Right lobe of liver (tissue), 6 donors: ENCODE measurements at regions not wholly inside any gene's neighbourhood (a gene's known extent, or its start where the extent isn't known, plus 50 kb on each side); places are given as distances from the start of the nearest gene placed in this dataset.

ENCODE experiments used
- ATAC-seq, 4 donors: fragments of 200-7000 bp; cut with Tn5 transposase; one replicate each; pipeline ENCODE4 v1.9.1; 2020; ENCODE audit warnings: mild to moderate bottlenecking in 4 of 4, moderate library complexity in 4 of 4
- DNase-seq, 3 donors: peaks; one replicate each; pipeline ENCODE4 v3.0.0-alpha.2; 2020
- H3K27ac ChIP-seq, 3 donors: fragments of 200-600 bp; one replicate each; pipeline ENCODE4 v1.8.0; 2022
- H3K27me3 ChIP-seq, 2 donors: fragments of 200-600 bp; one replicate each; pipeline ENCODE4 v1.8.0; 2022
- H3K36me3 ChIP-seq, 4 donors: fragments of 200-600 bp; sonication (generic) in 1 of 4; one replicate each; pipeline versions ENCODE4 v1.5.1 to v1.8.0; 2017 to 2022; ENCODE audit warnings: control low read depth in 1 of 4
- H3K4me1 ChIP-seq, 4 donors: fragments of 200-600 bp; sonication (generic) in 1 of 4; one replicate each; pipeline versions ENCODE4 v1.5.1 to v1.8.0; 2017 to 2022; ENCODE audit warnings: control low read depth in 1 of 4
- H3K4me3 ChIP-seq, 3 donors: fragments of 200-600 bp; one replicate each; pipeline ENCODE4 v1.8.0; 2022
- H3K9me3 ChIP-seq, 4 donors: fragments of 200-600 bp; sonication (generic) in 1 of 4; one replicate each; pipeline versions ENCODE4 v1.5.1 to v1.8.0; 2017 to 2022; ENCODE audit warnings: control low read depth in 1 of 4
- POLR2A ChIP-seq: fragments of 450-650 bp; IDR thresholded peaks from one replicate; pipeline ENCODE4 v1.6.1; 2017; ENCODE audit warnings: antibody characterized with exemption, mild to moderate bottlenecking
- WGBS: methylation state at CpG from one replicate; pipeline ENCODE4 v1.1.6; 2018; ENCODE audit warnings: low coverage, low lambda C conversion rate; ENCODE audit not compliant: insufficient coverage; ENCODE audit errors: missing lambda C conversion rate; 5-methylcytosine and 5-hydroxymethylcytosine counted together
- intact Hi-C, 2 donors: fragments of 100-400 bp; cut with DNase I; formaldehyde crosslinking; loops; one replicate each; pipeline versions ENCODE4 v1.11.2 to v1.14.1; 2022
- TF ChIP-seq, protein P1 (sequence below), 4 donors: fragments of 200-600 bp in 3 of 4; fragments of 450-650 bp in 1 of 4; IDR thresholded peaks; one replicate each; pipeline versions ENCODE4 v1.5.1 to v1.8.0; 2016 to 2022; ENCODE audit warnings: antibody characterized with exemption in 4 of 4, mild to moderate bottlenecking in 2 of 4
- donor health status: DM: no; HTN: yes; CAD: no.
- donor health status: DM: no; HTN: no; CAD: no.
- donor health status: DM: no; HTN: no; CAD: no.
- donor health status: DM: no; HTN: yes; CAD: no.
- donor health status: DM: no; HTN: yes; CAD: no.

DNA sequence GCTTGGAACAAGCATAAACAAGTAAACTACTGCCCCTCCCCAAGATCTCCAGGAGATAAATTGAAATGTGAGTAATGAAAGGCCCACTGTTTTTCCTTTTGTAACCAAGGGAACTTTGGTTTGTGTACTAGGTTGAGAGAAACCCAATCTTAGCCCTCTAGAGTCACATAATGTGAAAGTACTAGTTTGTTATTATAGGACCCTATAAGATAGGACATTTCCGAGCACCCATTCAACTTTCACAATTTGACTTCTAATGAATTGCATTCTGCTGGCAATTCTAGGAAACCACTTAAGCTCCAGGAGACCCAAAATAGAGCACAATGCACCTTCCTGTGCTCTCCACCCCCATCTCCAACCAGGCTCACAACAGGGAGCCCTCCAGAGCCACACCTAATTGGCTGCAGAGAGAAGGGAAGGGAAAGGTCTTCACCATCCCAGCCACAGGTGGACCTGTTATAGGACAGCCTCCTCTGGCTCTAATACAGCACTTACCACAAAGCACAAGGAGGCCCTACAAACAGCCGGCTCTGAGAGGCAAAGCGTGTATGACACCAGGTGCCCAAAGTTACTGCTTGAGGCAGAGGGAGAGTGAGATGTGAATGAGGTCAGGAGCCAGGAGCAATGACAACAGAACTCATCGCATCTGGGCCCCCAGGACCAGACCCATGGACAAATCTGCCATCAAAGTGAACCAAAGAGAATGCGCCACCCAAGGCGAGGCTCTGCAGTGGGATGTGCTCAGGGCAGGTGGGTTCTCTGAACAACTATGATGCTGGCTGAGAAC is 163.3 kb upstream of the NTF3 start:
- WGBS, result 72% methylated on average over 3 of the region's 6 CpGs
- no peak for ATAC-seq
- intact Hi-C loops, result no loop called here
- no peak for TF ChIP-seq POLR2A
- TF ChIP-seq, protein P1, sequence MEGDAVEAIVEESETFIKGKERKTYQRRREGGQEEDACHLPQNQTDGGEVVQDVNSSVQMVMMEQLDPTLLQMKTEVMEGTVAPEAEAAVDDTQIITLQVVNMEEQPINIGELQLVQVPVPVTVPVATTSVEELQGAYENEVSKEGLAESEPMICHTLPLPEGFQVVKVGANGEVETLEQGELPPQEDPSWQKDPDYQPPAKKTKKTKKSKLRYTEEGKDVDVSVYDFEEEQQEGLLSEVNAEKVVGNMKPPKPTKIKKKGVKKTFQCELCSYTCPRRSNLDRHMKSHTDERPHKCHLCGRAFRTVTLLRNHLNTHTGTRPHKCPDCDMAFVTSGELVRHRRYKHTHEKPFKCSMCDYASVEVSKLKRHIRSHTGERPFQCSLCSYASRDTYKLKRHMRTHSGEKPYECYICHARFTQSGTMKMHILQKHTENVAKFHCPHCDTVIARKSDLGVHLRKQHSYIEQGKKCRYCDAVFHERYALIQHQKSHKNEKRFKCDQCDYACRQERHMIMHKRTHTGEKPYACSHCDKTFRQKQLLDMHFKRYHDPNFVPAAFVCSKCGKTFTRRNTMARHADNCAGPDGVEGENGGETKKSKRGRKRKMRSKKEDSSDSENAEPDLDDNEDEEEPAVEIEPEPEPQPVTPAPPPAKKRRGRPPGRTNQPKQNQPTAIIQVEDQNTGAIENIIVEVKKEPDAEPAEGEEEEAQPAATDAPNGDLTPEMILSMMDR (IDR thresholded peaks at IDR 0.05), result no peak
- H3K4me1 ChIP-seq, result no peaks in the 10 kb centered on the region
- no peak for DNase-seq
- no peaks in the 10 kb centered on the region for H3K9me3 ChIP-seq
- H3K36me3 ChIP-seq, result no peaks in the 10 kb centered on the region
- H3K4me3 ChIP-seq, result no peak overlapping the region
- no peaks in the 10 kb centered on the region for H3K27me3 ChIP-seq
- no peak overlapping the region for H3K27ac ChIP-seq

DNA sequence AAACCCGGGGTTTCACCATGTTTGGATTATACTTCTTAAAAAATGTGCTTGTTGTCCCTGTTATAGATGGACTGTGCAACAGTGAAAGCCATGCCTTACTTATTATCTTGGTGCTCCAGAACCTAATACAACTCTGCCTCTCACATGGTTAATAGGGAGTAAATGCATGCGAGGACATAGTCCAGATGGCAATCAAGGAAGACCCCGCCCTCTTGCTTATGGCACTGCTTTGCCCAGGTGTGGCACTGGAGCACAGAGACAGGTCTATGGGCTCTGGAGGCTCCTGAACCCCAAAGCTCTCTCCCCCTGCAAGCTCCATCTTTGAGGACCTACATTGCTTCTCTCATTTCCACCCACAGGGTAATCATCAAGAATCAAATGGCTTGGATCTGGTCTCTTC is 162.1 kb upstream of the NTF3 start:
- Histone ChIP-seq H3K27me3 (no peaks in the 10 kb centered on the region), H3K9me3 (no peaks in the 10 kb centered on the region), H3K27ac (no peak overlapping the region), H3K4me1 (no peaks in the 10 kb centered on the region), H3K36me3 (no peaks in the 10 kb centered on the region), H3K4me3 (no peak overlapping the region)
- intact Hi-C loops, result no loop called here
- ATAC-seq (no peak), DNase-seq (no peak)
- no peak for TF ChIP-seq POLR2A
- TF ChIP-seq, protein P1 (IDR thresholded peaks at IDR 0.05), result no peak
- WGBS, result 55% methylated on average over 2 of the region's 3 CpGs

DNA sequence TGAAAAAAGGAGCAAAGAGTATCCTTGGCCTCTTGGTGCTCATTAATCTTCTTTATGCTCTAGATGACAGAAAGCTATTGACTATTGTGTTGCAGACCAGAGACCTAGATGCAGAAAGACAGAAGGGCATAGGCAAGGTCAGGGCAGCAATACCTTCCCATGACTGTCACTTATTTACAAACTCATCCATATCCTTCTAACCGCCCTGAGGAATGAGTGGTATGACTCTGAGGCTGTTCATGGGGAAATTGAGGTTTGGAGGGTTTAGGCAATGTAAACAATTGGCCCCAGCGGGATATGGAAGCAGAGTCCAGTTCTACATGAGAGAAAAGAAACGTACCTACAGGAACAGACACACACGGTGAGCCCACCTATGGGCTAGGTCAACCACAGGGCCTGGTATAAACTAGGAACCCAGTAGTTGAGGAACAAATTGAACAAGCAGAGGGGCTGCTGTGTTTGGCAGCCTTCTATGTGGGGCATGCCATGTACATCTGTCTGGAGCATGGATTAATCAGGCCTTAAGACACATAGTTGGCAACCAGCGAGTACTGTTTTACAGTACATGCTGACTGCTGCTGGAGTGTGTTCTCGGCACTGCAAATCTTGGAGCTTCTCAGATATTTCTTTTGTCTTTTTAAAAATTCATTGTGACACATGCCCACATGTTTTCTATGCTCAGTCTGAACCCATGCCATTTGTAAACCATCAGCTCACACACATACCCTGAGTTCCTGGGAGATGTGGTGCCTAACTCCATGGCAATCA is 159.7 kb upstream of the NTF3 start:
- H3K36me3 ChIP-seq, result no peaks in the 10 kb centered on the region
- H3K4me1 ChIP-seq, result no peaks in the 10 kb centered on the region
- H3K9me3 ChIP-seq, result no peaks in the 10 kb centered on the region
- no peaks in the 10 kb centered on the region for H3K27me3 ChIP-seq
- WGBS, result 77% methylated on average over 5 of the region's 6 CpGs
- H3K27ac ChIP-seq, result no peak overlapping the region
- ATAC-seq (no peak), DNase-seq (no peak)
- no peak overlapping the region for H3K4me3 ChIP-seq
- TF ChIP-seq, protein P1 (IDR thresholded peaks at IDR 0.05), result no peak
- no peak for TF ChIP-seq POLR2A
- intact Hi-C loops, result no loop called here

DNA sequence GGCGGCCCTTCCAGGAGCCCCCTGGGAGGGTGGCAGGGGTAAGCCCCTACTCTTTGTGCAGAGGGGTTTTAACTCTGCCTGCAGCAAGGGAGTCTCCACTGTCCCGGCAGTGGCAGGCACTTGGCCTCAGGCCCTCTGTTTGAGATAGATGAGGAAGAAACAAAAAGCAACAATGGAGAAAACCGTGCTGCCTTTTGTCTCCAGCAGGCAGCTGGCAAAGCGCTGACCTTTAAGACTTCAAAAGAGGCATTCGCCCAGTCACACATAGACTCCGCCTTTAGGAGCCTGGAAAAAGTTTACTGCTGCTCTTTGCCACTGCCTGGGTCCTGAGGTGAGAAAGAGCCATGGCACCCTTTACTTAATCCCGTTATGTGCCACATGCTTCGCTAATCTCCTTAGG is 158.2 kb upstream of the NTF3 start:
- H3K27me3 ChIP-seq, result no peaks in the 10 kb centered on the region
- H3K36me3 ChIP-seq, result no peaks in the 10 kb centered on the region
- no peaks in the 10 kb centered on the region for H3K9me3 ChIP-seq
- DNase-seq (no peak), ATAC-seq (no peak)
- intact Hi-C loops, result no loop called here
- TF ChIP-seq, protein P1 (IDR thresholded peaks at IDR 0.05), result no peak
- H3K27ac ChIP-seq, result no peak overlapping the region
- no peaks in the 10 kb centered on the region for H3K4me1 ChIP-seq
- H3K4me3 ChIP-seq, result no peak overlapping the region
- WGBS, result 74% methylated on average over 7 of the region's 8 CpGs
